ENCODE measurements at regions not wholly inside any gene's neighbourhood (a gene's known extent, or its start where the extent isn't known, plus 50 kb on each side); places are given as distances from the start of the nearest gene placed in this dataset.
A peak's percentile ranks its signal among the peaks of the same experiment; 100 is the strongest.

GRCh38 chr19:23547156-23547555 lies 139.9 kb downstream of the ZNF675 start:
- no peak for TF ChIP-seq CTCF (conservative IDR thresholded peaks at IDR 0.05; ENCODE audit: low read depth, low read length)
- TF ChIP-seq EZH2 (IDR thresholded peaks at IDR 0.05; ENCODE audit: low read length, unreplicated experiment), result no peak
- TF ChIP-seq EZH2phosphoT487 (IDR thresholded peaks at IDR 0.05; ENCODE audit: borderline replicate concordance, low read length), result no peak
- H3K9me3 ChIP-seq (ENCODE audit: low read length), result peaks cover 25% of the 10 kb centered on the region
- H2AFZ ChIP-seq (ENCODE audit: low read length), result no peak overlapping the region
- H3K27ac ChIP-seq (ENCODE audit: low read length), result peak overlapping the region; percentile 93
- H3K9ac ChIP-seq (ENCODE audit: low read length), result peak overlapping the region; percentile 57
- ATAC-seq, result 0 out of 2 replicates have a peak, but pooled peaks have one; percentile 2
- DNase-seq, result no peak
- ChIA-PET POLR2A (ENCODE audit: unreplicated experiment) (no interaction called here), CTCF (no interaction called here)
- H3K4me2 ChIP-seq (ENCODE audit: low read length), result peak overlapping the region; percentile 63
- no peaks in the 10 kb centered on the region for H4K20me1 ChIP-seq (ENCODE audit: low read length)
- BruUV-seq (replicated peaks), result no TSS peak
- intact Hi-C loops (cut with micrococcal nuclease), result loop anchor here (5.0 kb wide), 2 partner anchors 65 to 225 kb away; no protein-coding TSS in a partner anchor
- no peaks in the 10 kb centered on the region for H3F3A ChIP-seq (ENCODE audit: low read length, unreplicated experiment)
- H3K4me1 ChIP-seq (ENCODE audit: insufficient read depth, low read length), result peaks cover 41% of the 10 kb centered on the region
- H3K27me3 ChIP-seq (ENCODE audit: low read length), result no peaks in the 10 kb centered on the region
- peaks cover 20% of the 10 kb centered on the region for H3K36me3 ChIP-seq (ENCODE audit: low read depth, low read length)
- no peaks in the 10 kb centered on the region for H3K9me2 ChIP-seq (replicated peaks; ENCODE audit: low read length)
- no peaks in the 10 kb centered on the region for H3K79me2 ChIP-seq (ENCODE audit: low read length)
- H3K4me3 ChIP-seq (ENCODE audit: low read length), result no peak overlapping the region

- DNase-seq, result no peak
- Histone ChIP-seq H3K79me2 (ENCODE audit: low read length) (no peaks in the 10 kb centered on the region), H3K36me3 (ENCODE audit: low read depth, low read length) (peaks cover 12% of the 10 kb centered on the region; the same call in 1 of the 2 replicates), H3K9ac (ENCODE audit: low read length) (no peak overlapping the region), H3K4me2 (ENCODE audit: low read length) (no peak overlapping the region), H4K20me1 (ENCODE audit: low read length) (no peaks in the 10 kb centered on the region), H3K4me3 (ENCODE audit: low read length) (no peak overlapping the region), H3K27me3 (ENCODE audit: low read length) (no peaks in the 10 kb centered on the region), H3K27ac (ENCODE audit: low read length) (no peak overlapping the region), H3F3A (ENCODE audit: low read length, unreplicated experiment) (no peaks in the 10 kb centered on the region), H3K9me3 (ENCODE audit: low read length) (peaks cover 22% of the 10 kb centered on the region), H3K4me1 (ENCODE audit: insufficient read depth, low read length) (peaks cover 14% of the 10 kb centered on the region), H3K9me2 (replicated peaks; ENCODE audit: low read length) (no peaks in the 10 kb centered on the region), H2AFZ (ENCODE audit: low read length) (no peak overlapping the region)
- BruUV-seq (replicated peaks), result no TSS peak
- ATAC-seq, result no peak
- no peak for TF ChIP-seq EZH2phosphoT487 (IDR thresholded peaks at IDR 0.05; ENCODE audit: borderline replicate concordance, low read length)
- TF ChIP-seq CTCF (conservative IDR thresholded peaks at IDR 0.05; ENCODE audit: low read depth, low read length), result no peak
- no peak for TF ChIP-seq EZH2 (IDR thresholded peaks at IDR 0.05; ENCODE audit: low read length, unreplicated experiment)
- POLR2A ChIA-PET (ENCODE audit: unreplicated experiment), result no interaction called here
- intact Hi-C loops (cut with micrococcal nuclease), result no loop called here
- CTCF ChIA-PET, result no interaction called here
Observed at GRCh38 chr19:23543351-23543750, 143.7 kb downstream of the ZNF675 start.

GRCh38 chr19:23542562-23542961 lies 144.4 kb downstream of the ZNF675 start:
- H3K9me2 ChIP-seq (replicated peaks; ENCODE audit: low read length), result no peaks in the 10 kb centered on the region
- H3K27me3 ChIP-seq (ENCODE audit: low read length), result no peaks in the 10 kb centered on the region
- H3K4me3 ChIP-seq (ENCODE audit: low read length), result no peak overlapping the region
- no peaks in the 10 kb centered on the region for H4K20me1 ChIP-seq (ENCODE audit: low read length)
- H3K79me2 ChIP-seq (ENCODE audit: low read length), result no peaks in the 10 kb centered on the region
- no peak overlapping the region for H3K27ac ChIP-seq (ENCODE audit: low read length)
- H2AFZ ChIP-seq (ENCODE audit: low read length), result no peak overlapping the region
- peaks cover 12% of the 10 kb centered on the region for H3K4me1 ChIP-seq (ENCODE audit: insufficient read depth, low read length)
- peaks cover 22% of the 10 kb centered on the region for H3K9me3 ChIP-seq (ENCODE audit: low read length)
- TF ChIP-seq EZH2phosphoT487 (IDR thresholded peaks at IDR 0.05; ENCODE audit: borderline replicate concordance, low read length), result no peak
- POLR2A ChIA-PET (ENCODE audit: unreplicated experiment), result no interaction called here
- no peak for ATAC-seq
- no TSS peak for BruUV-seq (replicated peaks)
- H3K4me2 ChIP-seq (ENCODE audit: low read length), result no peak overlapping the region
- intact Hi-C loops (cut with micrococcal nuclease), result no loop called here
- CTCF ChIA-PET, result no interaction called here
- peaks cover 12% of the 10 kb centered on the region; the same call in 1 of the 2 replicates for H3K36me3 ChIP-seq (ENCODE audit: low read depth, low read length)
- H3K9ac ChIP-seq (ENCODE audit: low read length), result no peak overlapping the region
- DNase-seq, result no peak
- H3F3A ChIP-seq (ENCODE audit: low read length, unreplicated experiment), result no peaks in the 10 kb centered on the region
